WI38 (cell line): ENCODE measurements at regions not wholly inside any gene's neighbourhood (a gene's known extent, or its start where the extent isn't known, plus 50 kb on each side); places are given as distances from the start of the nearest gene placed in this dataset.
"Not testable (repeated sequence)": the region's sequence is repeated elsewhere in the genome, so short reads cannot be mapped to it uniquely, and the experiment has no call there.

Experiments
- H3K4me3 ChIP-seq: 2 replicates; pipeline ENCODE4 v1.5.1; 2011; ENCODE audit warnings: low read depth, mild to moderate bottlenecking, control low read depth, low read length
- TF ChIP-seq, protein P1 (sequence below): IDR thresholded peaks from 2 replicates; pipeline ENCODE4 v1.5.1; 2012; ENCODE audit warnings: low read depth, mild to moderate bottlenecking, control low read depth, low read length

DNA sequence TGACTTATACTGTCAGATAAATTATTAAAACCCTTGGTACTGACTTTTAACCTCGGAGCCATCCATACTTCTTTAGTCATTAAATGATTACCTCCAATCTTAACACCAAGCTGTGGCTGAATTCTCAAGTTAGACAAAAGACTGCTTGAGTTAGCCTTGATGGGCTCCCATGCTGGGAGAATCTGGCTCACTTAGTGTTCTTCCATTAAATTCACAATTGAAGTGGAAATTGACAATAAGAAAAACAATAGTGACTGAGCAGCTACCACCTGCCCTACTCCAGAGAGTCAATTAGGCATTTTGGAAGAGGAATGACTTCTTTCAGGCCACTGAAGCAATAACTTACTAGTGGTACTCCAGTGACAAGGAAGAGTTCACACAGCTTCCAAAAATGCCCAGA is 503.0 kb upstream of the CPXCR1 start:
- no peak overlapping the region for H3K4me3 ChIP-seq
- TF ChIP-seq, protein P1, sequence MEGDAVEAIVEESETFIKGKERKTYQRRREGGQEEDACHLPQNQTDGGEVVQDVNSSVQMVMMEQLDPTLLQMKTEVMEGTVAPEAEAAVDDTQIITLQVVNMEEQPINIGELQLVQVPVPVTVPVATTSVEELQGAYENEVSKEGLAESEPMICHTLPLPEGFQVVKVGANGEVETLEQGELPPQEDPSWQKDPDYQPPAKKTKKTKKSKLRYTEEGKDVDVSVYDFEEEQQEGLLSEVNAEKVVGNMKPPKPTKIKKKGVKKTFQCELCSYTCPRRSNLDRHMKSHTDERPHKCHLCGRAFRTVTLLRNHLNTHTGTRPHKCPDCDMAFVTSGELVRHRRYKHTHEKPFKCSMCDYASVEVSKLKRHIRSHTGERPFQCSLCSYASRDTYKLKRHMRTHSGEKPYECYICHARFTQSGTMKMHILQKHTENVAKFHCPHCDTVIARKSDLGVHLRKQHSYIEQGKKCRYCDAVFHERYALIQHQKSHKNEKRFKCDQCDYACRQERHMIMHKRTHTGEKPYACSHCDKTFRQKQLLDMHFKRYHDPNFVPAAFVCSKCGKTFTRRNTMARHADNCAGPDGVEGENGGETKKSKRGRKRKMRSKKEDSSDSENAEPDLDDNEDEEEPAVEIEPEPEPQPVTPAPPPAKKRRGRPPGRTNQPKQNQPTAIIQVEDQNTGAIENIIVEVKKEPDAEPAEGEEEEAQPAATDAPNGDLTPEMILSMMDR, result no peak

DNA sequence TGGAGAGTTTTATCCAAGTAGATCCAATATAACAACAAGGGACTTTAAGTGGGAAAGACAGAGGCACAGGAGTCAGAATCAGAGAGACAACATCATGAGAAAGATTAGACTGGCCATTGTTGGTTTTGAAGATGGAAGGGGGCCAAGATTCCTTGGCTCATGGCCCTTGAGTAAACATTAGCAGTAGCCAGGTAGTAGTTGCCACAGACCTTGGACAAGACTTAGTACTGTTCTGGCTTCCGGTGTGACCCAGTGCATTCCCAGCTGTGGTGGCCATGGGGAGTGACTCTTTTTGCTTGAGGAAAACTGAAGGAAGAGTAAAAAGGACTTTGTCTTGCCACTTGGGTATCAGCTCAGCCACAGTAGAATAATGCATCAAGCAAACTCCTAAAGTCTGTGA is 462.2 kb upstream of the CPXCR1 start:
- no peak overlapping the region for H3K4me3 ChIP-seq
- TF ChIP-seq, protein P1, result no peak

DNA sequence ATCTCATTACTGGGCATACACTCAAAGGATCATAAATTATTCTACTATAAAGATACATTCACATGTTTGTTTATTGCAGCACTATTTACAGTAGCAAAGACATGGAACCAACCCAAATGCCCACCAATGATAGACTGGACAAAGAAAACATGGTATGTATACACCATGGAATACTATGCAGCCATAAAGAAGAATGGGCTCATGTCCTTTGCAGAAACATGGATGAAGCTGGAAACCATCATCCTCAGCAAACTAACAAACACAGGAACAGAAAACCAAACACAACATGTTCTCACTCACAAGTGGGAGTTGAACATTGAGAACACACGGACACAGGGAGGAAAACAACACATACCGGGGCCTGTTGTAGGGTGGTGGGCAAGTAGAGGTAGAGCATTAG is 433.1 kb upstream of the CPXCR1 start:
- not testable (repeated sequence) for H3K4me3 ChIP-seq

DNA sequence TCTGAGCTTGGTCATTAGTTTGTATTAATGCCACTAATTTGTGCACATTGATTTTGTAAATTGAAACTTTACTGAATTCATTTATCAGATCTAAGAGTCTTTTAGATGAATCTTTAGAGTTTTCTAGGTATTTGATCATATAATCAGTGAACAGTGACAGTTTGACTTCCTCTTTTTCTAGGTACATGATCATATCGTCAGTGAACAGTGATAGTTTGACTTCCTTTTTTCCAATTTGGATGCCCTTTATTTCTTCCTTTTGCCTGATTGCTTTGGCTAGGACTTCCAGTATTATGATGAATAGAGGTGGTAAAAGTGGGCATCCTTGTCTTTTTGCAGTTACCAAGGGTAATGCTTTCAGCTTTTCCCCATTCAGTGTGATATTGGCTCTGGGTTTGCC is 421.4 kb upstream of the CPXCR1 start:
- H3K4me3 ChIP-seq, result no peak overlapping the region
- TF ChIP-seq, protein P1, result no peak

DNA sequence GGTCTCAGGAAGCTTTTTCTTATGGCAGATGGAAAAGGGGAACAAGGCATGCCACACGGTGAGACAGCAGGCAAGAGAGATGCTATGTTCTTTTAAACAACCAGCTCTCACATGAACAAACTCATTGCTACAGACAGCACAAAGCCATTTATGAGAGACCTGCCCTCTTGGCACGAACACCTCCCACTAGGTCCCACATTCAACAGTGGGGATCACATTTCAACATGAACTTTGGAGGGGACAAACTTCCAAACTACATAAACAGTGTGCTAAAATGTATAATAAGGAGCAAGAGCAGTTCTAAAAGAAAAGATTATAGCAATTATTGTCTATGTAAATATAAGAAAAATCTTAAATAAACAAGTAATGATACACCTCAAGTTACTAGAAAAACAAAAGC is 391.8 kb upstream of the CPXCR1 start:
- TF ChIP-seq, protein P1, result no peak
- no peak overlapping the region for H3K4me3 ChIP-seq

DNA sequence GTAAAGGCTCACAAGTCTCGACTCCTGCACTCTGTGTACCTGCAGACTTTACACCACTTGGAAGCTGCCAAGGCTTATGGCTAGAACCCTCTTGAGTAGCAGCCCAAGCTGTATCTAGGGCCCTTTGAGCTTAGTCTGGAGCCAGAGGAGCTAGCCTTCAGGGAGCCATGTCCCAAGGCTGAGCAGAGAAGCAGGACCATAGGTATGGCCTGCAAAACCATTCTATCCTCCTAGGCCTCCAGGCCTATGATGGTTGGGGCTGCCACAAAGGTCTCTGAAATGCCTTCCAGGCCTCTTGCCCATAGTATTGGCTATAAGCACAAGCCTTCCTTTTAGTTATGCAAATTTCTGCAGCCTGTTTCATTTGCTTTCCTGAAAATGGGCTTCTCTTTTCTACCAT is 380.7 kb upstream of the CPXCR1 start:
- TF ChIP-seq, protein P1, result no peak

DNA sequence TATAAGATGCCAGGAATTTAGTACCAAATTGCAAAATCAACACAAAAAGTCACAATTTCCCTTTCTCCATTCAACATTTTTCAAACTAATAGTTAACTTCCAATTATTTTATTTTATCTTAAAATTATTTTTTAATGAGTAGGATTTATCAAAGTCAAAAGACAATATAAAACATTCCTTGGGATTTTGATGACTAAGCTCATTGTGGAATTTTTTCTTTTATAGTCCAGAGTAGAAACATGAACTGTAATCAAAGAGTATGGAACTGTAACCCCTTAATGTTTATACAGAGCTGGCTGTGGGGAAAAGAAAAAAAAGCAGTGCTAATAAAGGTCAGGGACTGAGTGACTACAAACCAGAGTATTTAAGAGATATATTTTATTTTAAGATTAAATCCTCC is 368.6 kb upstream of the CPXCR1 start:
- H3K4me3 ChIP-seq, result no peak overlapping the region
- TF ChIP-seq, protein P1, result no peak

More for the DNA sequence above, 380.7 kb upstream of the CPXCR1 start:
- H3K4me3 ChIP-seq, result no peak overlapping the region

DNA sequence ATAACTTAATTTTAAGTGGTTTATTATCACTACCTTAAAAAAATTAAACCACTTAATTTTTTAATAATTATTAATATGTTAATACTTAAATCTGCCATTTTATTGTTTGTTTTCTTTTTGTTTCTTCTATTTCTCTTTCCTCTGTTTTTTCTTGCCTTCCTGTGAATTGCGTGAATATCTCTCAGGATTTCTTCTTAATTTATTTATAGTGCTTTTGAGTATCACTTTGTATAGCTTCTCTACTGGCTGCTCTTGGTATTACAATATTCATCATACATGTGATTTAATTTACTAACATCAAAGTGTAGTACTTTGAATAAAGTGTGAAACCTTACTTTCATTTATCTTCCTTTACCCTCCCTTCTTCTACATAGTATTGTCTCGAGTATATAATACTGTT is 349.5 kb upstream of the CPXCR1 start:
- TF ChIP-seq, protein P1, result no peak
- H3K4me3 ChIP-seq, result no peak overlapping the region
